Activated CD8-positive, alpha-beta memory T cell treated with anti-CD3 and anti-CD28 coated beads for 4 hours (primary cell): ENCODE measurements at regions not wholly inside any gene's neighbourhood (a gene's known extent, or its start where the extent isn't known, plus 50 kb on each side); places are given as distances from the start of the nearest gene placed in this dataset.
"Not testable (repeated sequence)": the region's sequence is repeated elsewhere in the genome, so short reads cannot be mapped to it uniquely, and the experiment has no call there.

Experiments used
- DNase-seq, 2 donors: peaks; one replicate each; pipeline ENCODE4 v3.0.0-alpha.2; 2020; ENCODE audit warnings: low read depth in 2 of 2

GRCh38 chr5:87198010-87198409 lies 69.7 kb upstream of the RASA1 start:
- DNase-seq = no peak

- not testable (repeated sequence) for DNase-seq
Measured at GRCh38 chr5:87199246-87199645, 68.4 kb upstream of the RASA1 start.

- not testable (repeated sequence) for DNase-seq
Measured at GRCh38 chr5:87199704-87200103, 68.0 kb upstream of the RASA1 start.

GRCh38 chr5:87210076-87210475 lies 57.6 kb upstream of the RASA1 start:
- no peak for DNase-seq

- DNase-seq = no peak
Measured at GRCh38 chr5:87210743-87211142, 56.9 kb upstream of the RASA1 start.

- DNase-seq = no peak
Measured at GRCh38 chr5:87211676-87212075, 56.0 kb upstream of the RASA1 start.

GRCh38 chr5:87212183-87212582 lies 55.5 kb upstream of the RASA1 start:
- DNase-seq = not testable (repeated sequence)

- not testable (repeated sequence) for DNase-seq
Measured at GRCh38 chr5:87217480-87217879, 50.2 kb upstream of the RASA1 start.
